ENCODE measurements at regions not wholly inside any gene's neighbourhood (a gene's known extent, or its start where the extent isn't known, plus 50 kb on each side); places are given as distances from the start of the nearest gene placed in this dataset.

- DNase-seq: no peak
- Histone ChIP-seq H3K27ac (no peak overlapping the region), H3K9me3 (no peaks in the 10 kb centered on the region), H3K36me3 (no peaks in the 10 kb centered on the region), H3K4me3 (no peak overlapping the region), H3K27me3 (peaks cover 0 to 13% of the 10 kb centered on the region in 2 donors), H3K4me1 (no peaks in the 10 kb centered on the region)
- TF ChIP-seq, protein P1, sequence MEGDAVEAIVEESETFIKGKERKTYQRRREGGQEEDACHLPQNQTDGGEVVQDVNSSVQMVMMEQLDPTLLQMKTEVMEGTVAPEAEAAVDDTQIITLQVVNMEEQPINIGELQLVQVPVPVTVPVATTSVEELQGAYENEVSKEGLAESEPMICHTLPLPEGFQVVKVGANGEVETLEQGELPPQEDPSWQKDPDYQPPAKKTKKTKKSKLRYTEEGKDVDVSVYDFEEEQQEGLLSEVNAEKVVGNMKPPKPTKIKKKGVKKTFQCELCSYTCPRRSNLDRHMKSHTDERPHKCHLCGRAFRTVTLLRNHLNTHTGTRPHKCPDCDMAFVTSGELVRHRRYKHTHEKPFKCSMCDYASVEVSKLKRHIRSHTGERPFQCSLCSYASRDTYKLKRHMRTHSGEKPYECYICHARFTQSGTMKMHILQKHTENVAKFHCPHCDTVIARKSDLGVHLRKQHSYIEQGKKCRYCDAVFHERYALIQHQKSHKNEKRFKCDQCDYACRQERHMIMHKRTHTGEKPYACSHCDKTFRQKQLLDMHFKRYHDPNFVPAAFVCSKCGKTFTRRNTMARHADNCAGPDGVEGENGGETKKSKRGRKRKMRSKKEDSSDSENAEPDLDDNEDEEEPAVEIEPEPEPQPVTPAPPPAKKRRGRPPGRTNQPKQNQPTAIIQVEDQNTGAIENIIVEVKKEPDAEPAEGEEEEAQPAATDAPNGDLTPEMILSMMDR (IDR thresholded peaks at IDR 0.05): no peak
- intact Hi-C loops (cut with DNase I; ENCODE audit: low total_unique reads): no loop called here
Measured at GRCh38 chr6:1208876-1209275, 103.0 kb upstream of the FOXQ1 start.

GRCh38 chr6:1203546-1203945 is 108.4 kb upstream of the FOXQ1 start:
- H3K36me3 ChIP-seq: no peaks in the 10 kb centered on the region
- H3K9me3 ChIP-seq: no peaks in the 10 kb centered on the region
- H3K4me1 ChIP-seq: no peaks in the 10 kb centered on the region
- H3K4me3 ChIP-seq: no peak overlapping the region
- intact Hi-C loops (cut with DNase I; ENCODE audit: low total_unique reads): no loop called here
- TF ChIP-seq, protein P1 (IDR thresholded peaks at IDR 0.05): no peak
- no peak overlapping the region for H3K27ac ChIP-seq
- DNase-seq: no peak
- peaks cover 0 to 13% of the 10 kb centered on the region in 2 donors for H3K27me3 ChIP-seq

GRCh38 chr6:1202201-1202600 is 109.7 kb upstream of the FOXQ1 start:
- peaks cover 0 to 8% of the 10 kb centered on the region in 2 donors for H3K27me3 ChIP-seq
- no peak overlapping the region for H3K4me3 ChIP-seq
- H3K36me3 ChIP-seq: no peaks in the 10 kb centered on the region
- TF ChIP-seq, protein P1 (IDR thresholded peaks at IDR 0.05): no peak
- intact Hi-C loops (cut with DNase I; ENCODE audit: low total_unique reads): no loop called here
- H3K9me3 ChIP-seq: no peaks in the 10 kb centered on the region
- no peaks in the 10 kb centered on the region for H3K4me1 ChIP-seq
- H3K27ac ChIP-seq: no peak overlapping the region
- no peak for DNase-seq

DNA sequence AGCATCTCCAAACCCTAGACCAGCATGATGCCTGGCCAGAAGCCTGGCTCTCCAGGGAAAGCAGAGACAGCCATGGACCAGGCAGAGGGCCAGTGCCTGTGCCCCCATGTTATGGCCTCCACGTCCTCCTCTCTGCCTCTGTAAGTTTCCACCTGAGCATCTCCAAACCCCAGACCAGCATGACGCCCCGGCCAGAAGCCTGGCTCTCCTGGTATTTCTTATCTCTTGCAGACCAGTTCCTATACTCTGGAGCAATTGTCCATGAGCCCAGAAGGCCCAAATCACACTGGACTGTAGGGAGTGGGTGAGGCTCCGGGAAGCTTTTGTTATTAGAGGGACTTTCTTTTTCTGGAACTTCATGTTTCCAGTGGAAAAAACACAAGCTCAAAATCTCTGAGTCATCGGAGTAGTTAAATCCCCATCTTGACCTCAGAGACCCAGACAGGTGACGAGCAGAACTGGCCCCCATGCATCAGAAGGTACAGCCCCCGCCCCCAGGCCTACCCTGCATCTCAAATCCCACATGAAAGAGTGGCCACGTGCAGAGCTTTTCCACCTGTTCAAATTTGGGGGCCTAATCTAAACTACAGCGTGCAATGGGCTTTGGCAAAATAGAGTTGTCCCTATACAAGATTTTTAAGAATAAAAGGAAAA is 110.2 kb upstream of the FOXQ1 start:
- H3K36me3 ChIP-seq: no peaks in the 10 kb centered on the region
- H3K9me3 ChIP-seq: no peaks in the 10 kb centered on the region
- peaks cover 0 to 8% of the 10 kb centered on the region in 2 donors for H3K27me3 ChIP-seq
- TF ChIP-seq, protein P1 (IDR thresholded peaks at IDR 0.05): no peak
- intact Hi-C loops (cut with DNase I; ENCODE audit: low total_unique reads): no loop called here
- no peak overlapping the region for H3K27ac ChIP-seq
- no peaks in the 10 kb centered on the region for H3K4me1 ChIP-seq
- no peak overlapping the region for H3K4me3 ChIP-seq
- DNase-seq: no peak

GRCh38 chr6:1200409-1201101 is 111.3 kb upstream of the FOXQ1 start:
- Histone ChIP-seq H3K4me3 (no peak overlapping the region), H3K27me3 (no peaks in the 10 kb centered on the region), H3K9me3 (peaks cover 0 to 4% (median 3%) of the 10 kb centered on the region in 3 donors), H3K4me1 (no peaks in the 10 kb centered on the region), H3K36me3 (no peaks in the 10 kb centered on the region), H3K27ac (no peak overlapping the region)
- TF ChIP-seq, protein P1 (IDR thresholded peaks at IDR 0.05): no peak
- DNase-seq: no peak
- intact Hi-C loops (cut with DNase I; ENCODE audit: low total_unique reads): no loop called here
